Fibroblast of pulmonary artery (primary cell): ENCODE measurements at regions not wholly inside any gene's neighbourhood (a gene's known extent, or its start where the extent isn't known, plus 50 kb on each side); places are given as distances from the start of the nearest gene placed in this dataset.
A peak's percentile ranks its signal among the peaks of the same experiment; 100 is the strongest.

Experiments used
- DNase-seq: peaks from one replicate; pipeline ENCODE4 v3.0.0-alpha.2; 2010; ENCODE audit warnings: low read depth
- H3K4me3 ChIP-seq: replicated peaks from 2 replicates; pipeline ENCODE4 v1.5.1; 2011; ENCODE audit warnings: low read depth, mild to moderate bottlenecking, control low read depth, low read length, moderate library complexity
- CTCF ChIP-seq: IDR thresholded peaks from 2 replicates; pipeline ENCODE4 v1.5.1; 2011; ENCODE audit warnings: mild to moderate bottlenecking, control low read depth, low read length, inconsistent platforms; ENCODE audit errors: missing control alignments

- no peak for TF ChIP-seq CTCF
- no peak for DNase-seq
Measured at GRCh38 chr6:104414723-104415122, 445.0 kb downstream of the HACE1 start.

GRCh38 chr6:104413767-104414166 lies 446.0 kb downstream of the HACE1 start:
- DNase-seq: no peak
- TF ChIP-seq CTCF: no peak
- no peak overlapping the region for H3K4me3 ChIP-seq

More at GRCh38 chr6:104414723-104415122, 445.0 kb downstream of the HACE1 start:
- no peak overlapping the region for H3K4me3 ChIP-seq

- no peak for DNase-seq
- H3K4me3 ChIP-seq: no peak overlapping the region
- TF ChIP-seq CTCF: no peak
Measured at GRCh38 chr6:104411302-104411701, 448.4 kb downstream of the HACE1 start.

- no peak overlapping the region for H3K4me3 ChIP-seq
- TF ChIP-seq CTCF: no peak
- peak; percentile 10 for DNase-seq
Measured at GRCh38 chr6:104409913-104410312, 449.8 kb downstream of the HACE1 start.

GRCh38 chr6:104407957-104408356 lies 451.8 kb downstream of the HACE1 start:
- no peak for DNase-seq
- H3K4me3 ChIP-seq: no peak overlapping the region
- TF ChIP-seq CTCF: no peak

- no peak overlapping the region for H3K4me3 ChIP-seq
- no peak for DNase-seq
- TF ChIP-seq CTCF: no peak
Measured at GRCh38 chr6:104404377-104404776, 455.3 kb downstream of the HACE1 start.

GRCh38 chr6:104402572-104402971 lies 457.1 kb downstream of the HACE1 start:
- no peak for DNase-seq
- H3K4me3 ChIP-seq: no peak overlapping the region
- no peak for TF ChIP-seq CTCF
